IMR-90 (cell line): ENCODE measurements at regions not wholly inside any gene's neighbourhood (a gene's known extent, or its start where the extent isn't known, plus 50 kb on each side); places are given as distances from the start of the nearest gene placed in this dataset.

Experiments used
- ATAC-seq: fragments of 200-7000 bp; cut with Tn5 transposase; 2 replicates; pipeline ENCODE4 v1.9.1; 2020; ENCODE audit warnings: low read depth, mild to moderate bottlenecking, moderate library complexity
- BruUV-seq: library from RNA; stranded (reverse); fragments of 400-500 nt; replicated peaks from 2 replicates; lab custom pipeline; 2021; lab: Mats Ljungman, UMichigan
- CTCF ChIA-PET: fragments of 300-600 bp; formaldehyde crosslinking; extraction: SDS; loops from one replicate; lab custom pipeline; 2021; ENCODE audit warnings: antibody characterized with exemption; lab: Yijun Ruan, JAX
- POLR2A ChIA-PET: fragments of 300-600 bp; sonication (Branson Sonifier 250); formaldehyde crosslinking; loops from one replicate; lab custom pipeline; 2022; ENCODE audit warnings: antibody characterized with exemption; ENCODE audit not compliant: unreplicated experiment; lab: Charles Lee
- DNase-seq: peaks from one replicate; pipeline ENCODE4 v3.0.0; 2013
- H2AFZ ChIP-seq: replicated peaks from 2 replicates; pipeline ENCODE3; 2013; ENCODE audit warnings: low read length, mild to moderate bottlenecking; ENCODE audit not compliant: poor library complexity
- H2AK5ac ChIP-seq: 2 replicates; pipeline ENCODE4 v1.6.1; 2013; ENCODE audit warnings: low read depth, low read length, inconsistent platforms
- H2AK9ac ChIP-seq: replicated peaks from 2 replicates; pipeline ENCODE3; 2013; ENCODE audit warnings: mild to moderate bottlenecking, low read depth, low read length, moderate library complexity; ENCODE audit not compliant: poor library complexity
- H2BK120ac ChIP-seq: 2 replicates; pipeline ENCODE4 v1.6.1; 2013; ENCODE audit warnings: low read depth, low read length, inconsistent platforms
- H2BK15ac ChIP-seq: 3 replicates; pipeline ENCODE4 v1.6.1; 2013; ENCODE audit warnings: low read depth, low read length, inconsistent platforms
- H2BK20ac ChIP-seq: 2 replicates; pipeline ENCODE4 v1.6.1; 2013; ENCODE audit warnings: low read depth, mild to moderate bottlenecking, inconsistent platforms, low read length, moderate library complexity
- H2BK5ac ChIP-seq: 2 replicates; pipeline ENCODE4 v1.6.1; 2013; ENCODE audit warnings: mild to moderate bottlenecking, low read depth, low read length, inconsistent platforms; ENCODE audit not compliant: poor library complexity, severe bottlenecking
- H3K14ac ChIP-seq: replicated peaks from 2 replicates; pipeline ENCODE4 v1.6.1; 2013; ENCODE audit warnings: low read depth, low read length, inconsistent platforms
- H3K18ac ChIP-seq: 2 replicates; pipeline ENCODE4 v1.6.1; 2013; ENCODE audit warnings: low read depth, low read length, control low read depth
- H3K23ac ChIP-seq: 2 replicates; pipeline ENCODE4 v1.6.1; 2013; ENCODE audit warnings: low read depth, low read length, inconsistent platforms
- H3K27ac ChIP-seq: 2 replicates; pipeline ENCODE4 v1.5.1; 2013; ENCODE audit warnings: mild to moderate bottlenecking, control low read depth, low read length; ENCODE audit not compliant: insufficient read depth
- H3K27me3 ChIP-seq: 2 replicates; pipeline ENCODE4 v1.6.1; 2013; ENCODE audit warnings: low read length; ENCODE audit not compliant: control insufficient read depth, insufficient read depth
- H3K36me3 ChIP-seq: 2 replicates; pipeline ENCODE4 v1.6.1; 2013; ENCODE audit warnings: low read length, mixed read lengths; ENCODE audit not compliant: control insufficient read depth, insufficient read depth
- H3K4ac ChIP-seq: 2 replicates; pipeline ENCODE4 v1.6.1; 2013; ENCODE audit warnings: low read depth, low read length, inconsistent platforms
- H3K4me1 ChIP-seq: 2 replicates; pipeline ENCODE4 v1.6.1; 2013; ENCODE audit warnings: low read length, mixed read lengths; ENCODE audit not compliant: control insufficient read depth, insufficient read depth
- H3K4me2 ChIP-seq: 2 replicates; pipeline ENCODE4 v1.6.1; 2013; ENCODE audit warnings: low read depth, mild to moderate bottlenecking, control low read depth, low read length, moderate library complexity
- H3K4me3 ChIP-seq: 2 replicates; pipeline ENCODE4 v1.5.1; 2013; ENCODE audit warnings: low read depth, mild to moderate bottlenecking, control low read depth, low read length, moderate library complexity; ENCODE audit not compliant: insufficient read depth
- H3K56ac ChIP-seq: 2 replicates; pipeline ENCODE4 v1.6.1; 2013; ENCODE audit warnings: low read length, inconsistent platforms; ENCODE audit not compliant: insufficient read depth; ENCODE audit errors: extremely low read depth
- H3K79me1 ChIP-seq, 2 experiments: 2 replicates each; pipeline ENCODE4 v1.6.1; 2013; ENCODE audit warnings: low read length in 2 of 2, inconsistent platforms in 1 of 2, low read depth in 1 of 2
- H3K9ac ChIP-seq: 2 replicates; pipeline ENCODE4 v1.6.1; 2013; ENCODE audit warnings: low read depth, low read length, control low read depth
- H3K9me1 ChIP-seq: 2 replicates; pipeline ENCODE4 v1.6.1; 2013; ENCODE audit warnings: low read length, inconsistent platforms; ENCODE audit not compliant: insufficient read depth
- H3K9me3 ChIP-seq: 2 replicates; pipeline ENCODE4 v1.6.1; 2013; ENCODE audit warnings: low read length; ENCODE audit not compliant: control insufficient read depth, insufficient read depth
- H4K20me1 ChIP-seq: 2 replicates; pipeline ENCODE4 v1.6.1; 2013; ENCODE audit warnings: low read length, inconsistent platforms; ENCODE audit not compliant: insufficient read depth
- H4K5ac ChIP-seq: 2 replicates; pipeline ENCODE4 v1.6.1; 2013; ENCODE audit warnings: mild to moderate bottlenecking, low read depth, low read length, control low read depth
- H4K8ac ChIP-seq, 2 experiments: 2 replicates each; pipeline ENCODE4 v1.6.1; 2013; ENCODE audit warnings: low read depth in 2 of 2, low read length in 2 of 2, control low read depth in 1 of 2, inconsistent platforms in 1 of 2
- H4K91ac ChIP-seq: 2 replicates; pipeline ENCODE4 v1.6.1; 2013; ENCODE audit warnings: low read depth, low read length, inconsistent platforms; ENCODE audit not compliant: insufficient read depth
- CHD1 ChIP-seq: IDR thresholded peaks from 2 replicates; pipeline ENCODE4 v1.6.1; 2012; ENCODE audit warnings: low read depth, low read length, improper control_type of control experiment
- FOS ChIP-seq: fragments of 150-350 bp; IDR thresholded peaks from 2 replicates; pipeline ENCODE4 v1.6.1; 2016; ENCODE audit warnings: low read depth, low read length
- MAZ ChIP-seq: IDR thresholded peaks from 2 replicates; pipeline ENCODE4 v1.6.1; 2012; ENCODE audit warnings: low read depth, mild to moderate bottlenecking, low read length, improper control_type of control experiment, moderate library complexity, borderline replicate concordance
- POLR2A ChIP-seq: IDR thresholded peaks from 2 replicates; pipeline ENCODE4 v1.6.1; 2012; ENCODE audit warnings: mild to moderate bottlenecking, low read depth, low read length
- SMC3 ChIP-seq: fragments of 150-350 bp; IDR thresholded peaks from 2 replicates; pipeline ENCODE4 v1.6.1; 2016; ENCODE audit warnings: low read depth, mild to moderate bottlenecking, antibody characterized with exemption, low read length, moderate library complexity
- WGBS, 2 experiments: methylation state at CpG; one replicate each; pipeline versions ENCODE4 v1.1.5 to v1.1.7; 2013; ENCODE audit warnings: missing lambda C conversion rate in 2 of 2; ENCODE audit not compliant: insufficient read length in 1 of 2; ENCODE audit errors: extremely low coverage in 2 of 2; 5-methylcytosine and 5-hydroxymethylcytosine counted together
- dilution Hi-C: fragments of 300-500 bp; cut with HindIII; formaldehyde crosslinking; loops from one replicate; pipeline ENCODE4 v1.14.3; 2018; ENCODE audit warnings: low sequenced_read_pairs; ENCODE audit not compliant: unreplicated experiment
- in situ Hi-C: fragments of 300-500 bp; cut with MboI; formaldehyde crosslinking; loops from 3 replicates; pipeline ENCODE4 v1.14.3; 2019; ENCODE audit warnings: low sequenced_read_pairs, inconsistent platforms, mixed read lengths
- intact Hi-C: fragments of 100-400 bp; cut with micrococcal nuclease; formaldehyde crosslinking; loops from 2 replicates; pipeline ENCODE4 v1.10.0; 2022

GRCh38 chr5:22928821-22929482 lies 75.8 kb upstream of the CDH12 start:
- no peak for TF ChIP-seq MAZ
- no peak for TF ChIP-seq POLR2A
- no peak for TF ChIP-seq SMC3
- no peak for TF ChIP-seq CHD1
- no peak for TF ChIP-seq FOS
- ATAC-seq: no peak

More at GRCh38 chr5:22928821-22929482, 75.8 kb upstream of the CDH12 start:
- H4K20me1 ChIP-seq: no peaks in the 10 kb centered on the region
- no peak overlapping the region for H4K8ac ChIP-seq
- no peak overlapping the region for H3K18ac ChIP-seq
- H3K9me1 ChIP-seq: no peaks in the 10 kb centered on the region
- no peaks in the 10 kb centered on the region for H3K4me1 ChIP-seq
- no peak overlapping the region for H3K9ac ChIP-seq
- no peak overlapping the region for H4K5ac ChIP-seq
- H2BK120ac ChIP-seq: no peak overlapping the region
- CTCF ChIA-PET: no interaction called here
- no peak overlapping the region for H3K4ac ChIP-seq
- no TSS peak for BruUV-seq
- no peak overlapping the region for H4K91ac ChIP-seq
- no peak overlapping the region for H3K14ac ChIP-seq
- H2AK5ac ChIP-seq: no peak overlapping the region
- no peak overlapping the region for H2AFZ ChIP-seq
- no peaks in the 10 kb centered on the region for H3K27me3 ChIP-seq
- no peak overlapping the region for H3K27ac ChIP-seq
- H2BK15ac ChIP-seq: no peak overlapping the region
- DNase-seq: no peak
- dilution Hi-C loops: no loop called here
- H3K9me3 ChIP-seq: no peaks in the 10 kb centered on the region
- in situ Hi-C loops: no loop called here
- H3K4me3 ChIP-seq: no peak overlapping the region
- no peak overlapping the region for H2AK9ac ChIP-seq
- intact Hi-C loops: no loop called here
- no peak overlapping the region for H2BK5ac ChIP-seq
- H3K36me3 ChIP-seq: no peaks in the 10 kb centered on the region
- no peaks in the 10 kb centered on the region for H3K79me1 ChIP-seq
- no peak overlapping the region for H3K23ac ChIP-seq
- POLR2A ChIA-PET: no interaction called here
- H3K4me2 ChIP-seq: no peak overlapping the region
- H2BK20ac ChIP-seq: no peak overlapping the region
- no CpG with 5 or more reads among the region's 1 CpG for WGBS, 2 experiments
- no peak overlapping the region for H3K56ac ChIP-seq
